ENCODE measurements at regions not wholly inside any gene's neighbourhood (a gene's known extent, or its start where the extent isn't known, plus 50 kb on each side); places are given as distances from the start of the nearest gene placed in this dataset.

- H3K27ac ChIP-seq (ENCODE audit: low read length), result no peak overlapping the region
- WGBS (ENCODE audit: insufficient coverage, insufficient read length), result no CpG with 5 or more reads among the region's 1 CpG
Measured at GRCh38 chr5:125311743-125312142, 565.3 kb upstream of the ZNF608 start.

GRCh38 chr5:125313555-125313954 is 567.1 kb upstream of the ZNF608 start:
- Histone ChIP-seq H3K27ac (ENCODE audit: low read length) (no peak overlapping the region), H3K4me1 (ENCODE audit: control insufficient read depth, insufficient read depth, low read length) (no peaks in the 10 kb centered on the region; the same call in none of the 2 replicates), H3K36me3 (ENCODE audit: control insufficient read depth, insufficient read depth, low read length) (peaks cover 3% of the 10 kb centered on the region; the same call in 1 of the 2 replicates), H3K4me3 (ENCODE audit: low read length) (no peak overlapping the region), H3K27me3 (ENCODE audit: control insufficient read depth, insufficient read depth, low read length) (no peaks in the 10 kb centered on the region), H3K9me3 (ENCODE audit: control insufficient read depth, insufficient read depth, low read length) (no peaks in the 10 kb centered on the region; the same call in 1 of the 2 replicates)
- no peak for DNase-seq (ENCODE audit: low read depth, low spot score)
- no CpG with 5 or more reads among the region's 4 CpGs for WGBS (ENCODE audit: insufficient coverage, insufficient read length)

More at GRCh38 chr5:125311743-125312142, 565.3 kb upstream of the ZNF608 start:
- Histone ChIP-seq H3K36me3 (ENCODE audit: control insufficient read depth, insufficient read depth, low read length) (peaks cover 3% of the 10 kb centered on the region; the same call in 1 of the 2 replicates), H3K27me3 (ENCODE audit: control insufficient read depth, insufficient read depth, low read length) (no peaks in the 10 kb centered on the region), H3K4me3 (ENCODE audit: low read length) (no peak overlapping the region), H3K9me3 (ENCODE audit: control insufficient read depth, insufficient read depth, low read length) (no peaks in the 10 kb centered on the region; the same call in 1 of the 2 replicates), H3K4me1 (ENCODE audit: control insufficient read depth, insufficient read depth, low read length) (no peaks in the 10 kb centered on the region; the same call in none of the 2 replicates)
- no peak for DNase-seq (ENCODE audit: low read depth, low spot score)

- no peak for DNase-seq (ENCODE audit: low read depth, low spot score)
- no peaks in the 10 kb centered on the region for H3K27me3 ChIP-seq (ENCODE audit: control insufficient read depth, insufficient read depth, low read length)
- WGBS (ENCODE audit: insufficient coverage, insufficient read length), result no CpG with 5 or more reads among the region's 1 CpG
Measured at GRCh38 chr5:125315306-125315705, 568.9 kb upstream of the ZNF608 start.

GRCh38 chr5:125316391-125316790 is 570.0 kb upstream of the ZNF608 start:
- Histone ChIP-seq H3K27me3 (ENCODE audit: control insufficient read depth, insufficient read depth, low read length) (no peaks in the 10 kb centered on the region), H3K27ac (ENCODE audit: low read length) (no peak overlapping the region), H3K9me3 (ENCODE audit: control insufficient read depth, insufficient read depth, low read length) (no peaks in the 10 kb centered on the region; the same call in 1 of the 2 replicates), H3K36me3 (ENCODE audit: control insufficient read depth, insufficient read depth, low read length) (peaks cover 3% of the 10 kb centered on the region; the same call in 1 of the 2 replicates), H3K4me1 (ENCODE audit: control insufficient read depth, insufficient read depth, low read length) (no peaks in the 10 kb centered on the region; the same call in none of the 2 replicates), H3K4me3 (ENCODE audit: low read length) (no peak overlapping the region)
- no CpG with 5 or more reads among the region's 3 CpGs for WGBS (ENCODE audit: insufficient coverage, insufficient read length)
- DNase-seq (ENCODE audit: low read depth, low spot score), result no peak

More at GRCh38 chr5:125315306-125315705, 568.9 kb upstream of the ZNF608 start:
- no peaks in the 10 kb centered on the region; the same call in 1 of the 2 replicates for H3K9me3 ChIP-seq (ENCODE audit: control insufficient read depth, insufficient read depth, low read length)
- H3K4me1 ChIP-seq (ENCODE audit: control insufficient read depth, insufficient read depth, low read length), result no peaks in the 10 kb centered on the region; the same call in none of the 2 replicates
- no peak overlapping the region for H3K4me3 ChIP-seq (ENCODE audit: low read length)
- H3K36me3 ChIP-seq (ENCODE audit: control insufficient read depth, insufficient read depth, low read length), result peaks cover 3% of the 10 kb centered on the region; the same call in 1 of the 2 replicates
- H3K27ac ChIP-seq (ENCODE audit: low read length), result no peak overlapping the region

- no peak for DNase-seq (ENCODE audit: low read depth, low spot score)
- Histone ChIP-seq H3K36me3 (ENCODE audit: control insufficient read depth, insufficient read depth, low read length) (peaks cover 3% of the 10 kb centered on the region; the same call in 1 of the 2 replicates), H3K4me3 (ENCODE audit: low read length) (no peak overlapping the region), H3K9me3 (ENCODE audit: control insufficient read depth, insufficient read depth, low read length) (no peaks in the 10 kb centered on the region; the same call in 1 of the 2 replicates), H3K4me1 (ENCODE audit: control insufficient read depth, insufficient read depth, low read length) (no peaks in the 10 kb centered on the region; the same call in none of the 2 replicates), H3K27me3 (ENCODE audit: control insufficient read depth, insufficient read depth, low read length) (no peaks in the 10 kb centered on the region), H3K27ac (ENCODE audit: low read length) (no peak overlapping the region)
- no CpG with 5 or more reads among the region's 7 CpGs for WGBS (ENCODE audit: insufficient coverage, insufficient read length)
Measured at GRCh38 chr5:125316915-125317535, 570.6 kb upstream of the ZNF608 start.

GRCh38 chr5:125317536-125317995 is 571.1 kb upstream of the ZNF608 start:
- peak; percentile 29 for DNase-seq (ENCODE audit: low read depth, low spot score)
- Histone ChIP-seq H3K4me3 (ENCODE audit: low read length) (no peak overlapping the region), H3K27me3 (ENCODE audit: control insufficient read depth, insufficient read depth, low read length) (no peaks in the 10 kb centered on the region), H3K36me3 (ENCODE audit: control insufficient read depth, insufficient read depth, low read length) (peaks cover 3% of the 10 kb centered on the region; the same call in 1 of the 2 replicates), H3K27ac (ENCODE audit: low read length) (no peak overlapping the region), H3K9me3 (ENCODE audit: control insufficient read depth, insufficient read depth, low read length) (no peaks in the 10 kb centered on the region; the same call in 1 of the 2 replicates), H3K4me1 (ENCODE audit: control insufficient read depth, insufficient read depth, low read length) (no peaks in the 10 kb centered on the region; the same call in none of the 2 replicates)
- no CpG with 5 or more reads among the region's 5 CpGs for WGBS (ENCODE audit: insufficient coverage, insufficient read length)

- no peak for DNase-seq (ENCODE audit: low read depth, low spot score)
- no CpG with 5 or more reads among the region's 1 CpG for WGBS (ENCODE audit: insufficient coverage, insufficient read length)
Measured at GRCh38 chr5:125321654-125322053, 575.2 kb upstream of the ZNF608 start.

GRCh38 chr5:125323613-125324012 is 577.2 kb upstream of the ZNF608 start:
- Histone ChIP-seq H3K27me3 (ENCODE audit: control insufficient read depth, insufficient read depth, low read length) (no peaks in the 10 kb centered on the region), H3K27ac (ENCODE audit: low read length) (no peak overlapping the region), H3K4me1 (ENCODE audit: control insufficient read depth, insufficient read depth, low read length) (no peaks in the 10 kb centered on the region; the same call in 1 of the 2 replicates), H3K36me3 (ENCODE audit: control insufficient read depth, insufficient read depth, low read length) (no peaks in the 10 kb centered on the region), H3K4me3 (ENCODE audit: low read length) (no peak overlapping the region), H3K9me3 (ENCODE audit: control insufficient read depth, insufficient read depth, low read length) (no peaks in the 10 kb centered on the region)
- no CpG with 5 or more reads among the region's 2 CpGs for WGBS (ENCODE audit: insufficient coverage, insufficient read length)
- no peak for DNase-seq (ENCODE audit: low read depth, low spot score)

More at GRCh38 chr5:125321654-125322053, 575.2 kb upstream of the ZNF608 start:
- no peaks in the 10 kb centered on the region for H3K36me3 ChIP-seq (ENCODE audit: control insufficient read depth, insufficient read depth, low read length)
- no peaks in the 10 kb centered on the region; the same call in 1 of the 2 replicates for H3K4me1 ChIP-seq (ENCODE audit: control insufficient read depth, insufficient read depth, low read length)
- no peak overlapping the region for H3K27ac ChIP-seq (ENCODE audit: low read length)
- no peaks in the 10 kb centered on the region for H3K27me3 ChIP-seq (ENCODE audit: control insufficient read depth, insufficient read depth, low read length)
- H3K9me3 ChIP-seq (ENCODE audit: control insufficient read depth, insufficient read depth, low read length), result no peaks in the 10 kb centered on the region
- no peak overlapping the region for H3K4me3 ChIP-seq (ENCODE audit: low read length)

- H3K4me1 ChIP-seq (ENCODE audit: control insufficient read depth, insufficient read depth, low read length), result no peaks in the 10 kb centered on the region; the same call in 1 of the 2 replicates
- DNase-seq (ENCODE audit: low read depth, low spot score), result no peak
- WGBS (ENCODE audit: insufficient coverage, insufficient read length), result no CpG with 5 or more reads among the region's 4 CpGs
- H3K27ac ChIP-seq (ENCODE audit: low read length), result no peak overlapping the region
- no peaks in the 10 kb centered on the region for H3K27me3 ChIP-seq (ENCODE audit: control insufficient read depth, insufficient read depth, low read length)
- no peaks in the 10 kb centered on the region for H3K36me3 ChIP-seq (ENCODE audit: control insufficient read depth, insufficient read depth, low read length)
- no peak overlapping the region for H3K4me3 ChIP-seq (ENCODE audit: low read length)
- H3K9me3 ChIP-seq (ENCODE audit: control insufficient read depth, insufficient read depth, low read length), result no peaks in the 10 kb centered on the region
Measured at GRCh38 chr5:125325488-125326149, 579.2 kb upstream of the ZNF608 start.

GRCh38 chr5:125326150-125326510 is 579.7 kb upstream of the ZNF608 start:
- Histone ChIP-seq H3K27ac (ENCODE audit: low read length) (no peak overlapping the region), H3K4me3 (ENCODE audit: low read length) (no peak overlapping the region), H3K27me3 (ENCODE audit: control insufficient read depth, insufficient read depth, low read length) (no peaks in the 10 kb centered on the region), H3K36me3 (ENCODE audit: control insufficient read depth, insufficient read depth, low read length) (no peaks in the 10 kb centered on the region), H3K4me1 (ENCODE audit: control insufficient read depth, insufficient read depth, low read length) (no peaks in the 10 kb centered on the region; the same call in 1 of the 2 replicates), H3K9me3 (ENCODE audit: control insufficient read depth, insufficient read depth, low read length) (no peaks in the 10 kb centered on the region)
- DNase-seq (ENCODE audit: low read depth, low spot score), result no peak
